OCI-LY1 (cell line): ENCODE measurements at regions not wholly inside any gene's neighbourhood (a gene's known extent, or its start where the extent isn't known, plus 50 kb on each side); places are given as distances from the start of the nearest gene placed in this dataset.

Experiments
- CTCF ChIP-seq: fragments of 200-600 bp; sonication (generic), shearing (Covaris generic); IDR thresholded peaks from 2 replicates; pipeline ENCODE4 v1.5.1; 2017; ENCODE audit warnings: mild to moderate bottlenecking, antibody characterized with exemption, low read length, moderate library complexity, mixed read lengths
- EZH2 ChIP-seq: fragments of 200-600 bp; sonication (generic), shearing (Covaris generic); IDR thresholded peaks from 2 replicates; pipeline ENCODE4 v1.8.0; 2017; ENCODE audit warnings: borderline replicate concordance, mixed run types, mild to moderate bottlenecking, antibody characterized with exemption, low read length, moderate library complexity, mixed read lengths

DNA sequence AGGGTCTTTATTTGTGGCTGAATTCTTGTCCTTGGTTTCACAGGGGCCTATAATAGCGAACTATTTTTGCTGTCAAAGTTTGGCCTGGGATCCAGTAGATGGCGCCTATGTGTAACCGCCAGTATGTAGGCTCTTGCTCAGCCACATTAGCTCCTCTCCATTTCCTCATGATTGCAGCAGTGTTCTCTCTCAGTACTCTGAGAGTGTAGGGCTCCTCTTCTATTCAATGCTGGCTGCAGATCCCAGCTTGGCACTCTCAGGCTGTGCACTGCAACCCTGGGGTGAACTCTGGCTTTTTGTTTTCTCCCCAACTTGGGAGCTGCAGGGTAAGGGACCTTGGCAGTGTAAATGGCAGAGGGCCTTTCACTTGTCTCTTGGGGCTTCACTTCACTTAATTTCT lies 344.6 kb upstream of the CHAC2 start:
- TF ChIP-seq CTCF: peak; percentile 67
- no peak for TF ChIP-seq EZH2
